Motor neuron (in vitro differentiated cells): ENCODE measurements at regions not wholly inside any gene's neighbourhood (a gene's known extent, or its start where the extent isn't known, plus 50 kb on each side); places are given as distances from the start of the nearest gene placed in this dataset.
"Not testable (repeated sequence)": the region's sequence is repeated elsewhere in the genome, so short reads cannot be mapped to it uniquely, and the experiment has no call there.

Experiments used
- ATAC-seq, 8 experiments: fragments of 200-7000 bp; cut with Tn5 transposase; replicated peaks in 6 of 8; 2 replicates each; pipeline ENCODE4 v1.8.0; 2021; ENCODE audit warnings: mild to moderate bottlenecking in 8 of 8, moderate library complexity in 8 of 8
- H3K27ac ChIP-seq, 2 donors: fragments of 250-450 bp; sonication (Bioruptor Pico); 2 replicates each; pipeline ENCODE4 v1.9.0; 2021; ENCODE audit warnings: antibody characterized with exemption in 2 of 2, mild to moderate bottlenecking in 2 of 2, moderate library complexity in 1 of 2
- H3K4me1 ChIP-seq, 2 donors: fragments of 250-450 bp; sonication (Bioruptor Pico); replicated peaks in 1 of 2; 2 replicates each; pipeline ENCODE4 v1.6.1; 2021; ENCODE audit warnings: antibody characterized with exemption in 2 of 2, mild to moderate bottlenecking in 2 of 2, moderate library complexity in 1 of 2
- H3K4me3 ChIP-seq, 5 donors: fragments of 250-450 bp; sonication (Bioruptor Pico); 2 replicates each; pipeline ENCODE4 v1.9.0; 2021; ENCODE audit warnings: antibody characterized with exemption in 5 of 5, mild to moderate bottlenecking in 5 of 5, moderate library complexity in 4 of 5
- WGBS, 10 experiments: fragments of 450-650 bp; shearing (Covaris generic); methylation state at CpG; one replicate each; pipeline ENCODE4 v1.0.0; 2022; 5-methylcytosine and 5-hydroxymethylcytosine counted together
- in situ Hi-C, 9 experiments: fragments of 400-800 bp; cut with MboI; loops; one replicate each; pipeline ENCODE4 v1.15.0; 2021; ENCODE audit warnings: low sequenced_read_pairs in 9 of 9, low pct_unique_long_range_greater_than_20kb in 2 of 9; ENCODE audit not compliant: unreplicated experiment in 9 of 9

DNA sequence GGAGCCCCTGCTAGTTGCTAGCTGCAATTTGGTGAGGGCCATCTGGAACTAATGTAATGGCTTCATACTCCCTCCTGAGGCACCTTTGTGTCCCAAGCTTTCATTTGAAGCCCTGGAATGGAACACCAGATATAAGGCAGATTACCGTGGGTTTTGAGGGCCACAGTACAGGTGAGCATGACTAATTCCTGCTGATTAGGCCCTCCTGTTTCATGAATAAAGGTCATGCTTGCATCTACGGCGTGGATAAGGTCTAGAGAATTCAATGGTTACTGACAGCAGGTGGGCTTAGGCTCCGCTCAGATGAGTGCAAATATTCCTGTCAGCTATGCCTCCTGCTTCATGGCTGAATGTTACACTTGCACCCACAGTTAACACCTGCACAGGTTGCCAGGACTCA lies 495.4 kb downstream of the NAP1L3 start:
- ATAC-seq = no peak
- in situ Hi-C loops = no loop called here
- no peak overlapping the region for H3K27ac ChIP-seq
- no peaks in the 10 kb centered on the region for H3K4me1 ChIP-seq
- H3K4me3 ChIP-seq = no peak overlapping the region
- WGBS, 10 experiments = 0 to 100% (median 77%) methylated on average over 1 to 3 of the region's 4 CpGs; no CpG with 5 or more reads in 6 of the 10 experiments

DNA sequence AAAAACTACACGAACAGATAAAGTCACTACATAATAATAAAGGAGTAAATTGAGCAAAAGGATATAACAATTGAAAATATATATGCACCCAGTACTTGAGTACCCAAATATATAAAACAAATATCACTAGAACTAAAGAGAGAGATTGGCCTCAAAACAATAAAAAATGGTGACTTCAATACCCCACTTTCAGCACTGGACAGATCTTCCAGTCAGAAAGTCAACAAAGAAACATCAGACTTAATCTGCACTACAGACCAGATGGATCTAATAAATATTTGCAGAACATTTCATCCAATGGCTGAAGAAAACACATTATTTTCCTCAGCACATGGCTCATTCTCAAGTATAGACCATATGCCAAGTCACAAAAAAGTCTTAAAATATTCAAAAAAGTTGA lies 503.6 kb downstream of the NAP1L3 start:
- 0 to 75% (median 0%) methylated on average over 1 of the region's 1 CpG; no CpG with 5 or more reads in 3 of the 10 experiments for WGBS, 10 experiments
- Histone ChIP-seq H3K27ac (no peak overlapping the region), H3K4me3 (no peak overlapping the region), H3K4me1 (no peaks in the 10 kb centered on the region)
- no peak for ATAC-seq
- in situ Hi-C loops = no loop called here

DNA sequence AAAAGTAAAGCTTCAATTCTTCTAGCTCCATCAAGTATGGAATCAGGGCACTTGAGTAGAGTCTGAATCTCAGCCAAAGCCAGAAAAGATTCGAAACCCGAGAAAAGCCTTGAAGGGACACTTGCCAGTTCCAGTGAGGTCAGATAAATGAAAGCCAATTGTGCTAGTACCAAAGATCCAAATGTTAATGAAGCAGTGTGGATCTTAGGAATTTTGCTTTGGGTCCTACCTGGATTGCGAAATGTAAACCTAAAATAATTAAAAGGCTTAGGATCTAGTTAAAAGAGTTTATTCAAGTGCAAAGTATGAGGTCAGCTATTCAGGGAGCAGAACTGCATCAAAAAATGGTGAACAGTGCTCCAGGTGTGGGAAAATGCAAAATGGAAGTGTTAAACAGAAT lies 552.6 kb downstream of the NAP1L3 start:
- ATAC-seq = no peak
- in situ Hi-C loops = no loop called here
- H3K4me3 ChIP-seq = no peak overlapping the region
- H3K27ac ChIP-seq = no peak overlapping the region
- 0 to 90% (median 0%) methylated on average over 2 to 3 of the region's 3 CpGs; no CpG with 5 or more reads in 5 of the 10 experiments for WGBS, 10 experiments
- no peaks in the 10 kb centered on the region for H3K4me1 ChIP-seq

DNA sequence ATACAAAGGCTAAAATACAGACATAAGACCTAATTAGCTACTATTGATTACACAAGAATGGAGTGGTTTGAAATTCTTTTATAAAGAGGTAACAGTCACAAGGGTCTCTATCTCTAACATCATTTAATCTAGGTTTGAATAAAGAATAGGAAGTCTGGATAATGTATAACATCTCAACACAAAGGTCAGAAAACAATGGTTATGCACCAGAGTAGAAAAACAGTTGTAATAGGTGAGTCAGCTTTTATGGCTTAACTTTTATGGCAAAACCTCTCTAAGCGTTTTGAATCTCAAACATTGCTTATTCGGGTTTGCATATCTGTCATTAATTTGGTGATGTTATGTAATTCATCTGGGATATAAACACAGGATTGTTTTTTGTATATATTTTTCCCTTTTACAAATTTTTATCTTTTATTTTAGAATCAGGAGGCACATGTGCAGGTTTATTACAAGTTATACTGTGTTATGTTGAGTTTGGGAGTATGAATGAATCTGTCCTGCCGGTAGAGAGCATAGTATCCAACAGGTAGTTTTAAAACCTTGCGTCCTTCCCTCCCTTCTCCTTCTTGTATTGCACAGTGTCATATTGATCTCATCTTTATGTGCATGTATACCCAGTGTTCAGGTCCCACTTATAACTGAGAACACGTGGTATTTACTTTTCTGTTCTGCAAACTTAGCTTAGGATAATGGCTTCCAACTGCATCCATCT lies 569.9 kb downstream of the NAP1L3 start:
- ATAC-seq = peak in 1 of 8 experiments; percentile 14
- no CpG with 5 or more reads among the region's 5 CpGs for WGBS, 10 experiments
- H3K4me3 ChIP-seq, in situ Hi-C loops, H3K27ac ChIP-seq, H3K4me1 ChIP-seq: not testable (repeated sequence)

DNA sequence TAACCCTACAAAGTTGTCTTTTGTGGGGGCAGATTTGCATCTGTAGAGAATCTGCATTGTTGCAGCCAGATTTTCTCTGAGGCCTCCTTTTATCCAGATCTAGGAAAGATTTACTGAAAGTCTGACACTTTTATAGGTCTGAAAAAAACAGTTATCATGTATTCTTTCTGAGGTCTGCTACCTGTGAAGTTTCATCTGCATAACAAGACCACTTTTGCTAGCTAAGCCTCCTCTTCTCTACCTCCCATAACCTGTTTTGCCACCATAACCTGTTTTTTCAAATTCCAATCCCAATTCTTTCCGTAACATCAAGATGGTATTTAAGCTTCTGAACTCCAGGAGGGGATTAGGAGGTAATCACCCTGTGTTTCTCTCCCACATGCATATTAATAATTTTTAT lies 577.8 kb downstream of the NAP1L3 start:
- H3K4me3 ChIP-seq, ATAC-seq, H3K4me1 ChIP-seq, in situ Hi-C loops, H3K27ac ChIP-seq: not testable (repeated sequence)
- WGBS, 10 experiments = no CpG with 5 or more reads among the region's 1 CpG

DNA sequence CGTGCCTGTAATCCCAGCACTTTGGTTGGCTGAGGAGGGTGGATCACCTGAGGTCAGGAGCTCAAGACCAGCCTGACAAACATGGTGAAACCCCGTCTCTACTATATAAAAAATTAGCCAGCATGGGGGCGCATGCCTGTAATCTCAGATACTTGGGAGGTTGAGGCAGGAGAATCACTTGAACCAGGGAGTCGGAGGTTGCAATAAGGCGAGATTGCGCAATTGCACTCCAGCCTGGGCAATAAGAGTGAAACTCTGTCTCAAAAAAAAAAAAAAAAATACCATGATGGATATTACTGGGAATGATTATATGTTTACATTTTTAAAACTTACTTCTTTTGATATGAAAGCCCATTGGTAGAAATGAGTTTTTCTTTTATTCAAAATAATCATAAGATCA lies 594.5 kb downstream of the NAP1L3 start:
- H3K4me3 ChIP-seq, ATAC-seq, H3K4me1 ChIP-seq, in situ Hi-C loops, H3K27ac ChIP-seq: not testable (repeated sequence)
- WGBS, 10 experiments = 80 to 100% methylated on average over 1 of the region's 6 CpGs; no CpG with 5 or more reads in 8 of the 10 experiments

DNA sequence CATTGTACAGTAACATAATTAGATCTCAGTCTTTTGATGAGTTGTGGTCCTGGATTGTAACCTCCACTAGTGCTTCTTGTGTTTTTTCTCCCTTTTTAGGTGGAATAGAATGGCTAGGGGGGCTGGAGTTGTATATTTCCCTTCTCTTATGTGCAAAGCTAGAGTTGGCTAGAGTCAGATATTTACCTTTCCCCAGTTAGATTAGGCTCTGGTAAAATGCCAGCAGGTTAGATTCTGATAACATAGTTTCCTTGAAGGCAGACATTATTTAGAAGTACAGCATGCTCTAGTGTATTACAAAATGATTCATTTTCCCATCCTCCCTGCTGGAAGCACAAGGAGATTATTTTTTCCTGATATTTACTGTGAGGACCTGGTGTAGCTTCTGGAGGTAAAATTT lies 618.1 kb downstream of the NAP1L3 start:
- H3K4me3 ChIP-seq, H3K4me1 ChIP-seq, ATAC-seq, H3K27ac ChIP-seq, in situ Hi-C loops: not testable (repeated sequence)

DNA sequence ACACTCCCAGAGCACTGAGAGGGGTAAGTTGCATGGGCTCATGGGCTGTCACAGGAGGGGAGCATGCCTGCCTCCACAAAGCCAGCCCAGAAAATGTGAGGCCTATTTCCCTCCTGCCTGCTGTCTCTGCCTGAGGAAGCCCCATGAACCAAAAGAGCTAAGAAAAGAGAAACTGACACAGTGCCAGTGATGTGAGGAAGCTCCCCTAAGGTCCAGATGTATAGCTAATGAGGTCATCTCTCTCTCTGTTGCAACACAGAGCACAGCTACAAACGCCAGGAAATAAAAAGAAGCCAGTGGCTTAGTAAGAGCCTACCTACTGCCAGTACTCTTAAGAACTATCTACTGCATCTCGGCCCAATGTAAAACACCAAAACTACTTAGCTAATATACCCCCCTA lies 653.5 kb downstream of the NAP1L3 start:
- 0% methylated on average over 1 of the region's 2 CpGs; no CpG with 5 or more reads in 9 of the 10 experiments for WGBS, 10 experiments
- H3K27ac ChIP-seq, in situ Hi-C loops, H3K4me1 ChIP-seq, ATAC-seq, H3K4me3 ChIP-seq: not testable (repeated sequence)

DNA sequence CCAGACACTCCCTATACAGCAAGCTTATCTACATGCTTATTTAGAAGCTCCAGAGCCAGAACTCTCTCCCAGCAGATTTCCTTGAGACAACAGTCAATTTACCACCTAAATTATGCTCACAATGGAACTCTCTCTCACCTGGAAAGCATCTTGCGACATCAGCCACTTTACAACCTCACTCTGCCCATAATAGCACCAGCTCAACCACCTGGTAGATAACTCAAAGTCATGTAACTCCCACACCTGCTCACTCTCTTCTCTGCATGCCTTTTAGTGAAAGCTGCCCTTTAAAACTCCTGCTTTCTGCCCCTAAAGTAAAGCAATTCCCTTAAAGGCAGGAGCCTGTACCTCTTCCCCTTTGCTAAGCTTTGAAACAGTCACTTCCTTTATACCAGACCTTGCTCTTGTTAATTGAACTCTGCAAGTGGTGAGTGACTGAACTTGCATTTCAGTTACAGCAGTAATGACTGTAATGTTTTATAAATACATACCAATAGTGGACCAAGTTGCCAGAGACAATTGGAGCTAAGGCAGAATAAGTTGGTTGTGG lies 658.8 kb downstream of the NAP1L3 start:
- WGBS, 10 experiments = 0 to 29% (median 20%) methylated on average over 1 of the region's 1 CpG; no CpG with 5 or more reads in 7 of the 10 experiments
- ATAC-seq, H3K27ac ChIP-seq, in situ Hi-C loops, H3K4me3 ChIP-seq, H3K4me1 ChIP-seq: not testable (repeated sequence)
